RPMI8226 (cell line): ENCODE measurements at regions not wholly inside any gene's neighbourhood (a gene's known extent, or its start where the extent isn't known, plus 50 kb on each side); places are given as distances from the start of the nearest gene placed in this dataset.

Experiments used
- DNase-seq: peaks from one replicate; pipeline ENCODE4 v3.0.0-alpha.2; 2015

GRCh38 chr12:126830778-126831680 lies 1435.9 kb upstream of the TMEM132C start:
- DNase-seq, result peak; percentile 3

DNA sequence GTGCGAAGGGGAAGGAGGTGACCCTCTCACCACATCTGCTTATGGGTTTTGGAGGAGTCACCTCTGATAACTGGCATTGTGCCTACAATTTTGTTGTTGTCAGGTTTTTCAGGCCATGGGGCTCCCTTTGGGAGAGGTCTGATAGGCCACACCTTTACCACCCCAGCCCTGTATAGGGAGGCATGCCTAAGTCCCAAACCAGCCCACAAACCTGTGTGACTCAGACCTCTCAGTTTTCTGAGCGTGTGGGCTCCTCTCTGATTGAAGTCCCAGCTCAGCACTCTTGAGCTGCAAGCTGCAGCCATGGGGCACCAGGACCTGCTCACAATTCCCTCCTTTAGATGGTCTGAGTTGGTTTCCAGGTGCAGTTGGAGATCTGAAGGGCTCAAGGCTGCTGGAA lies 1429.3 kb upstream of the TMEM132C start:
- DNase-seq, result no peak

DNA sequence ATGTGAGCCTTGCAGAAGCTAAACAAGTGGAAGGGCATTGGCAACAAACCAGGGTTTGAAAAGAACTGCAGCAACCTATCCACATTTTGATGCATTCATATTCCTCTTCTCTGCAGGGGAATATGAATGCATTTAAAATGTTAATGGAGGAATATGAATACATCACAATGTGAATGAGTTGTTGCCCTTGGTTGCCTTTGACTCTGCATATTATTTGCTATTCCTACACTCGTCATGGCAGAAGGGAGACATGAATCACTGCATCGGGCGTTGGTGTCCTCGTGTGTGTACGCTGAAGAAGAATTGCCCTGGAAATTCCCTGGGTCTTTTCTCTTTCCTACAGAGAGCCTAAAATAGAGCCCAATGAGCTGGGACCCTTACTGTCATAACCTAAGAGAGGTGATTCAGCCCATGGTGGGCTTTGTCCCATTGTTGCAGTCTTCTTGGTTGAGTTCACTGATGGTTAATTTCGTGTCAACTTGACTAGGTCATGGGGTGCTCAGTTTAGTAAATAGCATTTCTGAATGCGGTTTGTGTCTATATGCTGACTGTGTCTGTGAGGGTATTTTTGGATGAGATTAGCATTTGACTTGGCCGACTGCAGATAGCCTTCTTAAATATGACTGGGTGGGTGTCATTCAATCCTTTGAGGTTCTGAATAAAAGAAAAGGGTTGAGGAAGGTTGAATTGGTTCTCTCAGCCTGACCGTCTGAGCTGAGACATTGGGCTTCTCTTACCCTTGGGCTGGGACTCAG lies 1422.9 kb upstream of the TMEM132C start:
- no peak for DNase-seq

DNA sequence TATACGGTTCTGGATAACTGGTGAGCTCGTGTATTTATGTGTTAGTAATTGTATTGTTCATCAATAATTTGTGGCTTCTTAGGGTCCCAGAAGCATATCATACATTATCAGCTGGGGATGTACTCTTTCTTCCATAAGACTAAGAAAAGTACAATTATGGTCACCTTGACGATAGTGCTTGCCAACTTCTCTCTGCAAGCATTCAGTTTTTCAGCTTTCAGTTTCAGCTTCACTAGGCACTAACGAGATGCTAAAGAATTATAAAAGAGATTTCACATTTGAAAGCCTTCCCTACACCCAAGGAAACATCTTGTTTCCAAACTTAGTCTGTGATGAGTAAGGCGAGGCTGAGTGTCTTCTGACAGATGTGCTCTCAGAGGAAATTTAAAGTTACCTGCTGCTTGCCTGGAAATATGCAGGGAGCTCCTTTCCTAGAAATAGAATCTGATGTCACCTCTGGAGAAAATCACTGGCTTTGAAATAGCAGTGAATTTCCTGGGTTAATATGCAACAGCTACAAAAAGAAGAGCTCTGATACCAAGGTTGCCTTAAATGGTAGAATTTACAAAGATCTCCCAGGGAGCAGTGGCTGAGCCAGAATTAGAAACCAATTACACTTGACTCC lies 1419.9 kb upstream of the TMEM132C start:
- no peak for DNase-seq

DNA sequence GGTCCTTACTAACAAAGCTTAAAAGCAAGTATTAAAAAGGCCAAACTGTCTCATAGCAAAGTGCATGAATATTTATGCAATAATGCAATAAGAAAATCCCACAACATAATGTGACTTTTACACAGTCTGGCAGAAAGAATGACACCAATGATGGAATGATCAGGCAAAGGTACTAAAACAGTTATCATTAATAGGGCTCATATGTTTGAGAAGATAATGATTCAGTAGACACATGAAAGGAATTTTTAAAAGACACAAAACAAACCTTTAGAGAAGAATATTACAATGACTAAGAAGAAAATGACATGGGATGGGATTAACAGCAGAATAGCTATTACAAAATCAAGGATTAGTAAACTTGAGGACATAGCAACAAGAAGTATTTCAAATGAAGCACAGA lies 1411.2 kb upstream of the TMEM132C start:
- no peak for DNase-seq

- no peak for DNase-seq
These were observed 1410.0 kb upstream of the TMEM132C start for GRCh38 chr12:126856958-126857357.

GRCh38 chr12:126858560-126858959 lies 1408.4 kb upstream of the TMEM132C start:
- no peak for DNase-seq

DNA sequence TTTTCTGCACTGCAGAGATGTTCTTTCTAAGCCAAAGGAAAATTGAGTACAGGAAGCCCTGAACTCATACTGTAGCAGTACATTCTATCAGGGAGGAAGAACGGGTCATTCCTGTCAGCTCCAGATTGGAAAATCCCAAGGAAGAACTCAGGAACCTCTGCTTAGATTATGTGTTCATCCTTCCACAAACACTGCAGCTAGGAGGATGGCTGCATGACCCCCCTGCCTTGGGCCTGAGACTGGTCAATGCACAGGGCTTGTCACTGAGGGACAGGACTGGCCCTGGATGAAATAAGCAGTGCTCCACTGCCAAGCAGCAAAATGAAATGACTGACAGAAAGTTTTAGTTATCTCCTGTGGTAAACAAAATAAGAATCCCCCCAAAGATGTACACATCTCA lies 1406.8 kb upstream of the TMEM132C start:
- no peak for DNase-seq

- DNase-seq, result no peak
These were observed 1404.5 kb upstream of the TMEM132C start for GRCh38 chr12:126862500-126862899.

- DNase-seq, result no peak
These were observed 1397.3 kb upstream of the TMEM132C start for GRCh38 chr12:126869644-126870043.

GRCh38 chr12:126873701-126874100 lies 1393.3 kb upstream of the TMEM132C start:
- DNase-seq, result no peak

GRCh38 chr12:126874427-126875026 lies 1392.4 kb upstream of the TMEM132C start:
- DNase-seq, result peak; percentile 55

GRCh38 chr12:126879842-126880241 lies 1387.1 kb upstream of the TMEM132C start:
- no peak for DNase-seq

DNA sequence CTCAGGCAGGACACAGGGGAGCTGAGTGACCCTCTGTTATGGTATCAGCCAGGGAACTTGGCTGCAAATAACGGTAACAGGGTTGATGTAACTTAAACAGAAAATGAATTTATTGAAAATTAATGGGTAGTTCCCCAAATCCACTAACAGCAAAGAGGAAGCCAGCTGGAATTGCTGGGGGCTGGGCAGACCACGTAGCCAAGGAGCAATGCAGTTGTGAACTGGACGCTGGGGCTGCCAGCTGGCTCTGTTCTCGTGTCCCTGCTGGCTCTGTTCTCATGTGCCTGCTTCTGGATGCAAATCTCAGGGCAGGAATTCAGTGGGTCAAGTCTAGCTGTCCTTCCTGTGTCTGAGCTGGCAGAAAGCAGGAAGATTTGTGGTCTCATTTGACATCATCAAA lies 1383.3 kb upstream of the TMEM132C start:
- no peak for DNase-seq

GRCh38 chr12:126889501-126889900 lies 1377.5 kb upstream of the TMEM132C start:
- no peak for DNase-seq

DNA sequence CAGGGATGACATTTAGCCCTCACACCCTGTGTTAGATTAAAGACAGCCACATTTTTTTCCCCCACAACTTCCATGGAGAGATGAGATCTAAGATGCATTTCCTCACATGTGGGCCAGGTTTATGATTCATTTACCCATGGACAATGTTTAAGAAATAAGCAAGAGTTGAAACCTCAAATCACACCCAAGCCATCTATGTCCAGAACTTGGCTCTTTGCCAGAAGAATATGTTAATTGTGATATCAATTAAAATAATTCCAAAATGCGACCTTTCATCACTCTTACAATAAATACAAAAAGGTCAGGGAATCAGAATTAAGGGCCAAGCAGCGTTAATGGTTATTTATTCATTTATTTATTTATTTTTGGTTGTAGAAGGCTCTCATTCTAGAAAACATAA lies 1376.9 kb upstream of the TMEM132C start:
- no peak for DNase-seq

DNA sequence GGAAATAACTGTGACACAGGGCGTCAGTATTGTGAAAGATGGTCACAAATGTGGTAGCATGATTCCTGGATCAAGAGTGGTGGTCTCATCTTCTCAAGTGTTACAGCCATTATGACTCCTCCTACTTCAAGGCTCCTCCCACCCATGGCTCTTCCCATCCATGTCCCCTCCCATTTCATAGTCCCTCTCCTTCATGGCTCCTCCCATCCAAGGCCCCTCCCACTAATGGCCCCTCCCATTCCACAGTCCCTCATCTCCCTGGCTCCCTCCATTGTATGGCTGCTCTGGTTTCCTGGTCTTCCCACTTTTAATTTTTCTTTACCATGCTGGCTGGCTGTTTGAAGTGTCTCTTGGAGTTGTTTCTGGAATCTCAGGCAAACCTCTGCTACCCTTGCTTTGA lies 1375.2 kb upstream of the TMEM132C start:
- no peak for DNase-seq

- no peak for DNase-seq
These were observed 1370.7 kb upstream of the TMEM132C start for GRCh38 chr12:126895951-126896913.

GRCh38 chr12:126897102-126897501 lies 1369.9 kb upstream of the TMEM132C start:
- no peak for DNase-seq

DNA sequence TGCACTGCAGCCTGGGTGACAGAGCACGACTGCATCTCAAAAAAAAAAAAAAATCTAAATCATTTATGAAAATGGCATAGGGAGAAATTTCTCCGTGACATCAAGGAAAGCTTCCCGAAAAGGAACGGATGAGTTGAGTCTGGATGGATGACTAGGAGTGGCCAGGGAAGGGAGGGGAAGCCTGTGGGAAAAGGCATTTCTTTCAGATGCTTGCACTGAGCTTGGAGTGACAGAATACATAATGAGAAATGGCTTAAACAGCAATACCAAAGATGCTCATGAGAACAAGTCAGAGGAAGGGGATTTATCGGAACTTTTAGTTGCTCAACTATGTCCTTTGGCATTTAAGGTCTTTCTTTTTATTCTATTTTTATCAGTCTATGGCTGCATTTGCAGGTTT lies 1369.2 kb upstream of the TMEM132C start:
- no peak for DNase-seq

DNA sequence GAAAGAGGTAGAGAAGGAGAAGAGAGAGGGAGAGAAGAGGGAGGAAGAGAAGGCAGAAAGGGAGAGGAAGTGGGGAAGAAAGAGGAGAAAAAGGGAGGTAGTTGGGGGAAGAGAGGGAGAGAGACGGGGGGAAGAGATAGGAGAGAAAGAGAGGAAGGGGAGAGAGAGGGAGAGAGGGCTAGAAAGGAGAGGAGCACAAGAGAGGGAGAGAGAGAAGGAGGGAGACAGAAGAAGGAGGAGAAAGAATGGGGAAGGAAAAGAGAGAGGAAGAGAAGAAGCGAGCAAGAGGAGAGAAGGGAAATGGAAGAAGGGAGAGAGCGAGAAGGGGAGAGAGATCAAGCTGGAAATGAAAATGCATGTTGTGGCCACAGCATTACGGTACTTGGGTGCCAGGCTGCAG lies 1368.4 kb upstream of the TMEM132C start:
- no peak for DNase-seq
